Endothelial cell (in vitro differentiated cells): ENCODE measurements at regions not wholly inside any gene's neighbourhood (a gene's known extent, or its start where the extent isn't known, plus 50 kb on each side); places are given as distances from the start of the nearest gene placed in this dataset.

ENCODE experiments used
- DNase-seq: peaks from one replicate; pipeline ENCODE4 v3.0.0; 2021; ENCODE audit warnings: low spot score
- H3K27ac Mint-ChIP-seq: one replicate; pipeline ENCODE4 v1.8.0; 2021; ENCODE audit warnings: mixed read lengths, inconsistent platforms; ENCODE audit not compliant: unreplicated experiment
- H3K27me3 Mint-ChIP-seq: one replicate; pipeline ENCODE4 v1.8.0; 2021; ENCODE audit warnings: mild to moderate bottlenecking, moderate library complexity, mixed read lengths, inconsistent platforms; ENCODE audit not compliant: unreplicated experiment
- H3K36me3 Mint-ChIP-seq: one replicate; pipeline ENCODE4 v1.8.0; 2021; ENCODE audit warnings: mild to moderate bottlenecking, low read depth, mixed read lengths, inconsistent platforms; ENCODE audit not compliant: unreplicated experiment
- H3K4me1 Mint-ChIP-seq: one replicate; pipeline ENCODE4 v1.8.0; 2021; ENCODE audit warnings: mild to moderate bottlenecking, mixed read lengths, inconsistent platforms; ENCODE audit not compliant: unreplicated experiment
- H3K4me3 Mint-ChIP-seq: one replicate; pipeline ENCODE4 v1.8.0; 2021; ENCODE audit warnings: mild to moderate bottlenecking, mixed read lengths, inconsistent platforms; ENCODE audit not compliant: unreplicated experiment
- H3K9me3 Mint-ChIP-seq: one replicate; pipeline ENCODE4 v1.8.0; 2021; ENCODE audit warnings: mixed read lengths, inconsistent platforms; ENCODE audit not compliant: unreplicated experiment
- CTCF ChIP-seq: fragments of 200-600 bp; sonication (generic); IDR thresholded peaks from one replicate; pipeline ENCODE4 v1.5.0; 2021; ENCODE audit warnings: antibody characterized with exemption; ENCODE audit not compliant: unreplicated experiment

GRCh38 chr6:21733311-21733710, 139.8 kb downstream of the SOX4 start:
- Mint-ChIP-seq H3K27me3 (no peaks in the 10 kb centered on the region), H3K9me3 (no peaks in the 10 kb centered on the region), H3K27ac (no peak overlapping the region), H3K4me1 (peaks cover 35% of the 10 kb centered on the region), H3K4me3 (no peak overlapping the region), H3K36me3 (peaks cover 8% of the 10 kb centered on the region)
- DNase-seq, result no peak
- no peak for TF ChIP-seq CTCF

GRCh38 chr6:21734204-21734603, 140.7 kb downstream of the SOX4 start:
- H3K36me3 Mint-ChIP-seq, result peaks cover 8% of the 10 kb centered on the region

GRCh38 chr6:21738180-21739094, 144.9 kb downstream of the SOX4 start:
- peaks cover 5% of the 10 kb centered on the region for H3K36me3 Mint-ChIP-seq
- no peak overlapping the region for H3K27ac Mint-ChIP-seq
- no peak overlapping the region for H3K4me3 Mint-ChIP-seq
- TF ChIP-seq CTCF, result no peak
- no peak for DNase-seq
- peaks cover 61% of the 10 kb centered on the region for H3K4me1 Mint-ChIP-seq
- H3K27me3 Mint-ChIP-seq, result peaks cover 3% of the 10 kb centered on the region
- no peaks in the 10 kb centered on the region for H3K9me3 Mint-ChIP-seq

More at GRCh38 chr6:21734204-21734603, 140.7 kb downstream of the SOX4 start:
- H3K4me1 Mint-ChIP-seq, result peaks cover 40% of the 10 kb centered on the region
- H3K27me3 Mint-ChIP-seq, result peaks cover under 1% of the 10 kb centered on the region
- no peaks in the 10 kb centered on the region for H3K9me3 Mint-ChIP-seq
- peak overlapping the region; percentile 7 for H3K27ac Mint-ChIP-seq
- no peak for DNase-seq
- no peak for TF ChIP-seq CTCF
- H3K4me3 Mint-ChIP-seq, result no peak overlapping the region

DNA sequence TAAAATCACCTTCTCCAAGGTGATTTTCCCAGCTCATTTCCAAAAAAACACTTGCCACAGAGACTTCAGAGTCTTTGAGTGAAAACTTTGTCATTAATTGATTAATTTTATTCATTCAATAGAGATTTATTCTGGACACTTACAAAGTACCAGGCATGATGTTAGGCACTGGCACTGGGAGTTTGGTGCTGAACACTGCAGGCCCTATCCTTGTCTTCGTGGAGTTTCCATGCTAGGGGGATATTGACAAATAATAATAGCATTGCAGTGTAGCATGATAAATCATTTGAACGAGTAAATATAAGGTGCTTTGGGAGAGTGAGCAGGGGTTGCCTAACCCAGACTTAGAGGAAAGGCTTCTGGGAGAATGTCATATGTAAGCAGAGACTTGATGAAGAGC, 145.7 kb downstream of the SOX4 start:
- peaks cover 5% of the 10 kb centered on the region for H3K36me3 Mint-ChIP-seq
- no peak for TF ChIP-seq CTCF
- no peak overlapping the region for H3K4me3 Mint-ChIP-seq
- H3K4me1 Mint-ChIP-seq, result peaks cover 56% of the 10 kb centered on the region
- DNase-seq, result no peak
- no peaks in the 10 kb centered on the region for H3K9me3 Mint-ChIP-seq
- peaks cover 3% of the 10 kb centered on the region for H3K27me3 Mint-ChIP-seq
- H3K27ac Mint-ChIP-seq, result peak overlapping the region; percentile 39

DNA sequence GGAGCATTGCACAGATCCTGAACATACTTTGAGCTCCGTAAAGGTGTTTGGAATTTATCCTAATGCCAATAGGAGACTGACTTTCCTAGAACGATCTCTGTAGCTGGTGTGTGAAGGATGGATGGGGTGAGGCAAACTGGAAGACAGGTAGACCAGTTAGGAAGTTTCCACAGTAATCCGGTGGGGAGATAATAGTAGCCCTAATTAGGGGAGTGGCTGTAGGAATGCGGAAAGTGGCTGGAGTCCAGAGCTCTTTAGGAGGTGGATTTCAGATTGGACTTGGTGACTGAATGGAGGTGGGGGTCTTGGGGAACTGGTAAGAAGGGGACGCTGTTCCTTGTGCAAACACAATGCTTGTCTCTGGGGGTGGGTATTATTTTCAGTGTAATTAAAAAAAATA, 146.3 kb downstream of the SOX4 start:
- Mint-ChIP-seq H3K9me3 (no peaks in the 10 kb centered on the region), H3K4me3 (peak overlapping the region; percentile 63), H3K27me3 (peaks cover 3% of the 10 kb centered on the region), H3K4me1 (peaks cover 56% of the 10 kb centered on the region), H3K27ac (peak overlapping the region; percentile 80), H3K36me3 (peaks cover 5% of the 10 kb centered on the region)
- DNase-seq, result no peak
- no peak for TF ChIP-seq CTCF
